ENCODE measurements at regions not wholly inside any gene's neighbourhood (a gene's known extent, or its start where the extent isn't known, plus 50 kb on each side); places are given as distances from the start of the nearest gene placed in this dataset.

DNA sequence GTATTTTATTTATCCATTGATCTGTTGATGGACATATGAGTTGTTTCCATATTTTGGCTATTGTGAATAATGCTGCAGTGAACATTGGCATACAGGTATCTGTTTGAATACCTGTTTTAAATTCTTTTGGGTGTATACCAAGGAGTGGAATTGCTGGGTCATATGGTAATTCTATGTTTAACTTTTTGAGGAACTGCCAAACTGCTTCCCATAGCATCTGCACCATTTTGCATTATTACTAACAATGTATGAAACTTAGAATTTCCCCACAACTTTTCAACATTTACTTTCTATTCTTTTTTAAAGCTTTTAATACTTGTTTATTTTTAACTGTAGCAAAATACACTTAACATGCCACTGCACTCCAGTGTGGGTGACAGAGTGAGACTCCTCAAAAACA, 57.0 kb upstream of the MSN start:
- Mint-ChIP-seq H3K27ac (no peak overlapping the region), H3K4me1 (ENCODE audit: low read depth) (peaks cover 47% of the 10 kb centered on the region), H3K36me3 (ENCODE audit: low read depth) (no peaks in the 10 kb centered on the region), H3K27me3 (ENCODE audit: low read depth) (no peaks in the 10 kb centered on the region), H3K9me3 (no peaks in the 10 kb centered on the region), H3K4me3 (no peak overlapping the region)
- CTCF ChIA-PET = no interaction called here
- no peak for DNase-seq
- intact Hi-C loops (cut with micrococcal nuclease) = no loop called here

DNA sequence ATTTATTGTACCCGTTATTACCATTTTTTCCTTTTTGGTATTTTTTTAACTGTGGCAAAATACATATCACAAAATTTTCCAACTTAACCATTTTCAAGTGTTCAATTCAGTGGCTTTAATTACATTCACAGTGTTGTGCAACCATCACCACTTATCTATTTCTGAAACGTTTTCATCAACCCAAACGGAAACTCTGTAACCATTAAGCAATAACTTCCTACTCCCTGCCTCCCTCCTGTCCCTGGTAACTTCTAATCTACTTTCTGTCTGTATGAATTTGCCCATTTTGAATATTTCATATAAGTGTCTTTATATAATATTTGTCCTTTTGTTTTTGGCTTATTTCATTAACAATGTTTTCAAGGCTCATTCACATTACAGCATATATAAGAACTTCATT, 57.4 kb upstream of the MSN start:
- H3K4me1 Mint-ChIP-seq (ENCODE audit: low read depth) = peaks cover 51% of the 10 kb centered on the region
- intact Hi-C loops (cut with micrococcal nuclease) = no loop called here
- no peaks in the 10 kb centered on the region for H3K9me3 Mint-ChIP-seq
- peak overlapping the region; percentile 31 for H3K27ac Mint-ChIP-seq
- H3K27me3 Mint-ChIP-seq (ENCODE audit: low read depth) = no peaks in the 10 kb centered on the region
- no peak overlapping the region for H3K4me3 Mint-ChIP-seq
- CTCF ChIA-PET = no interaction called here
- no peak for DNase-seq
- peaks cover 2% of the 10 kb centered on the region for H3K36me3 Mint-ChIP-seq (ENCODE audit: low read depth)

DNA sequence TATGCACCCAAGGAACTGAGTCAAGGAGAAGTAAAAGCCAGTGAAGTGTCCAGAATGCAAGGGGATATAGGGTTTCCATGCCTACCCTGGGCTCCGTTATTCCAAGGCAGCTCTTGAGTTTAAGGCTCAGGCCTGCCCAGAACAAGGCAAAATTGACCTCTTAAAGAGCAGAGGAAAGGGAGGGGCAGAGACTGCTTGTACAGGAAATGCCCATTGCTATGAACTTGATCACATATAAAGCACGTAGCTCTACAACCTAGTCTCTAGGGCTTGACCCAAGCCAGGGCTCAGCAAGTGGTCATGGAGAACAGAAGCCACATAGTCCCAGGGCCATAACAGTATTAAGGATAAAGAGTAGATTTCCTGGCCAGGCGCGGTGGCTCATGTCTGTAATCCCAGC, 58.2 kb upstream of the MSN start:
- no peaks in the 10 kb centered on the region for H3K27me3 Mint-ChIP-seq (ENCODE audit: low read depth)
- H3K27ac Mint-ChIP-seq = no peak overlapping the region
- CTCF ChIA-PET = interaction anchor here (1.7 kb wide), 1 partner anchor 13 kb away, joined by 6 read pairs; no protein-coding TSS in a partner anchor
- peaks cover 2% of the 10 kb centered on the region for H3K36me3 Mint-ChIP-seq (ENCODE audit: low read depth)
- no peak for DNase-seq
- intact Hi-C loops (cut with micrococcal nuclease) = loop anchor here (2.0 kb wide), 1 partner anchor 36 kb away; no protein-coding TSS in a partner anchor
- H3K9me3 Mint-ChIP-seq = no peaks in the 10 kb centered on the region
- H3K4me1 Mint-ChIP-seq (ENCODE audit: low read depth) = peaks cover 56% of the 10 kb centered on the region
- H3K4me3 Mint-ChIP-seq = no peak overlapping the region

DNA sequence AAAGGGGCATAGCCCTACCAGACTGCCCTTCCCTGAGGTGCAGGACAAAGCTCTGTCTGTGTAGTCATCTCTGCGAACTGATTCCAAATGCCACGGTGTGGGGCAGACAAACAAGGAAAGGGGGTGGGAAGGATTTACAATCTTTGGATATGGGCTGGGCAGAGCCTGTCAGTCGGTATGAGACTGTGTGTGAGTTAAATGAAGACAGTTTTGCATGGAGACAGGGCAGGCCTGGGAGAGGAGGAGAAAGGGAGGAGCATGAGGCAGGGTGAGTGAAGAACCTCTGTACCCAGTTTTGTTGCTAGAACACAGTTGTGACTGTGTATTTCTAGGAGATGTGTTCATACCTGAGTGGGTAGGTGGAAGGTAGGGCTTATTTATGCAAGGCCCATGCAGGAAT, 59.4 kb upstream of the MSN start:
- H3K27me3 Mint-ChIP-seq (ENCODE audit: low read depth) = no peaks in the 10 kb centered on the region
- no peak overlapping the region for H3K4me3 Mint-ChIP-seq
- H3K36me3 Mint-ChIP-seq (ENCODE audit: low read depth) = peaks cover 2% of the 10 kb centered on the region
- intact Hi-C loops (cut with micrococcal nuclease) = loop anchor here (2.0 kb wide), 1 partner anchor 37 kb away; no protein-coding TSS in a partner anchor
- peaks cover 59% of the 10 kb centered on the region for H3K4me1 Mint-ChIP-seq (ENCODE audit: low read depth)
- H3K9me3 Mint-ChIP-seq = no peaks in the 10 kb centered on the region
- CTCF ChIA-PET = interaction anchor here (1.7 kb wide), 1 partner anchor 12 kb away, joined by 6 read pairs; no protein-coding TSS in a partner anchor
- no peak for DNase-seq
- peak overlapping the region; percentile 41 for H3K27ac Mint-ChIP-seq

DNA sequence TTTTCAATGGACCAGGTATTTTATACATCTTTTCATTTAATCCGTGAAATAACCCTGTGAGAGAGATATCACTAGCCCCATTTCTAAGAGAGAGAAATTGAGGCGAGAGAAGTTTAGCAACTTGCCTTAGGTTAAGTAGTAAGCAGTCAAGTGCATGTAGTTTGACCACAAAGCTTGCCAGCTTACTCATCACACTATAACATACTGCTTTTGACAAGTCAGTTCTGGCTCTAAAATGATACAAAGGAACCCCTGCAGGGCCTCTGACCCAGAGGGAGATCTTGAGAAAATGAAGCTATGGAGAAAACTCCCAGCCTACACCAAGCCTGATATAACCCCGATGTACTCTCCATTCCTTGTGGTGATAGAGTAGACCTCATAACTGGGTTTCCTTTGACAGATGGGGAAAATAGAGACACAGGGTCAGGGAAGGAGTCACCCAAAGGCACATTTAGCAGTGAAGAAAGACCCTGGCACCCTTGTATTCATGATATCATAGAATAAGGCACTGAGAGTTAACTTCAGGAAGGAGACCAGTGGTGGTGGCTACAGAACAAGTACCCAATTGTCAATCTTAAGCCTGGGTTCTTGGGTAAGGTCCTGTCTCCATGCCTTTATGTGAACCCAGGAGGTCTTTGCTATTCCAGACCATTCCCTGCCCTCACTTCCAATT, 60.2 kb upstream of the MSN start:
- Mint-ChIP-seq H3K36me3 (ENCODE audit: low read depth) (peaks cover 2% of the 10 kb centered on the region), H3K9me3 (no peaks in the 10 kb centered on the region), H3K4me1 (ENCODE audit: low read depth) (peaks cover 66% of the 10 kb centered on the region), H3K27ac (peak overlapping the region; percentile 68), H3K4me3 (no peak overlapping the region), H3K27me3 (ENCODE audit: low read depth) (no peaks in the 10 kb centered on the region)
- peak; percentile 46 for DNase-seq
- intact Hi-C loops (cut with micrococcal nuclease) = loop anchor here (1.0 kb wide), 1 partner anchor 12 kb away; no protein-coding TSS in a partner anchor
- CTCF ChIA-PET = interaction anchor here (1.7 kb wide), 1 partner anchor 11 kb away, joined by 6 read pairs; no protein-coding TSS in a partner anchor

DNA sequence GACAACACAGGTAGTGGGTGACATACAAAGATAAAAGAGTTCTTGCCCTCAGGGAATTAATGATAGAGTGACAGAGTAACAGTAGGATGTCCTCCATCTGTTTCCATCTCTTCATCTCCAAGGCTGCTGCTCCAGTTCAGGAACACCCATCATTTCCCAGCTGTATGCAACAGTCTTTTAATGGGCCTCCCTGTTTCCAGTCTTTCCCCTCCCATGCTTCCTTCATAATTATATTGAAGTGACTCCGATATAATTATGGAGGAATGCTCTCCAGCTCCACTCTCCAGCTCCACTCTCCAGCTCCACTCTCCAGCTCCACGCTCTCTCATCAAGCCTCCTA, 65.3 kb upstream of the MSN start:
- CTCF ChIA-PET = interaction anchor here (0.8 kb wide), 1 partner anchor 225 kb away, joined by 3 read pairs; no protein-coding TSS in a partner anchor
- Mint-ChIP-seq H3K4me1 (ENCODE audit: low read depth) (peaks cover 74% of the 10 kb centered on the region), H3K4me3 (no peak overlapping the region)

DNA sequence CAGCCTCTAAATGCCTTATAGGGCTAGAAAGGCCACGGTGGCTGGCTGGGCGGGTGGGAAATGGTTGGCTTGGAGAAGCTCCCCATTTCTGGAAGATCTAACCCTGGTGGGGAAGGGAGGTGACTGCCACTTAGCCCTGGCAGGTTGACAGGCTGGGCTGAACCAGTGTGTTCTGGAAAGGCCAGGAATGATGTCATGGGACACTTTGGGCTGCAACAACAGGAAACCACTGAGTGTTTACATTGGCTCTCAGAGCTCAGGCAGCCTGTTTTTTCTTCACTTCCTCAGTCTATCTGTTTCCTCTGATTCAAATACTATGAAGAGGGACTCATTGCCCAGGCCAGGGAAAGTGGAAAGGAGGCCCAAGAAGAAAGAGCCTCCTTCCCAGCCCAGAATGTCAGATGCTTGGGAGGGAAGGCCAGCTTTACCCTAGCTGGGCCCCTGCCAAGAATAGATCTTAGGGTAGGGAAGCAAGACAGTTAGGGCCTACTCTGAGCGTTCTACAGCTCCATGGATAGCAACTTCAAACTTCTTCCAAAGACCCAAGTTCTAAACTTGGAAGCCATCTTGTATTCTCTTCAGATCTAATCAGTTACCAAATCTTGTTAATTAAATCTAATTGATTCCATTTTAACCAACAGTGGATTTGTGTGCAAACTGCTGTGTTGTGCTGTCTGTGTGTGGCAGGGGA, 65.8 kb upstream of the MSN start:
- H3K4me1 Mint-ChIP-seq (ENCODE audit: low read depth) = peaks cover 74% of the 10 kb centered on the region
- CTCF ChIA-PET = interaction anchor here (0.8 to 1.5 kb wide), 3 partner anchors 57 to 225 kb away, joined by 3 to 4 read pairs (median 3); no protein-coding TSS in a partner anchor
- no peaks in the 10 kb centered on the region for H3K9me3 Mint-ChIP-seq
- DNase-seq = peak; percentile 66
- H3K27me3 Mint-ChIP-seq (ENCODE audit: low read depth) = no peaks in the 10 kb centered on the region
- peaks cover 2% of the 10 kb centered on the region for H3K36me3 Mint-ChIP-seq (ENCODE audit: low read depth)
- intact Hi-C loops (cut with micrococcal nuclease) = loop anchor here (1.0 kb wide), 1 partner anchor 97 kb away; no protein-coding TSS in a partner anchor
- H3K4me3 Mint-ChIP-seq = peak overlapping the region; percentile 15
- peak overlapping the region; percentile 92 for H3K27ac Mint-ChIP-seq

More for the DNA sequence above, 65.3 kb upstream of the MSN start:
- Mint-ChIP-seq H3K27me3 (ENCODE audit: low read depth) (no peaks in the 10 kb centered on the region), H3K27ac (peak overlapping the region; percentile 92), H3K9me3 (no peaks in the 10 kb centered on the region), H3K36me3 (ENCODE audit: low read depth) (peaks cover 2% of the 10 kb centered on the region)
- no peak for DNase-seq
- intact Hi-C loops (cut with micrococcal nuclease) = no loop called here

DNA sequence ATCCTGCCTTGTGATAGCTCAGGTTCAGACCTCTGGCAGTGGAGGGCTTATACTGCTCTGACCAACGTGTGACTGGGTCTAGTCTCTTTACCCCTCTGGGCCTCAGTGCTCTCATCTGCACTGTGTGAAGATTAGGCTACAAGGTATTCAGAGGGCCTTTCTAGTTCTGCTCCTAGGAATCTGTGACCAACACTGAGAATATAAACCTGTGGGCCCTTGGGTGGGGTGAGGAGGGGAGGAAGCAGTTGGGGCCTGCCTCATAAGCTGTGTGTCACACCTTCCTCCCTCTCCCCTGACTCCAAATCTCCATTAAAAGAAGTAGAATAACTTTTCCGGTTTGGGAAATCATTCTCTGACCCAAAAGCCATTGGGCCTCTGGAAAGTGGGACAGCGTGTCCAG, 66.3 kb upstream of the MSN start:
- no peaks in the 10 kb centered on the region for H3K27me3 Mint-ChIP-seq (ENCODE audit: low read depth)
- peak overlapping the region; percentile 92 for H3K27ac Mint-ChIP-seq
- peaks cover 75% of the 10 kb centered on the region for H3K4me1 Mint-ChIP-seq (ENCODE audit: low read depth)
- peaks cover 2% of the 10 kb centered on the region for H3K36me3 Mint-ChIP-seq (ENCODE audit: low read depth)
- peak overlapping the region; percentile 15 for H3K4me3 Mint-ChIP-seq
- peak; percentile 42 for DNase-seq
- intact Hi-C loops (cut with micrococcal nuclease) = loop anchor here (1.0 kb wide), 1 partner anchor 97 kb away; no protein-coding TSS in a partner anchor
- CTCF ChIA-PET = interaction anchor here (0.8 to 1.5 kb wide), 3 partner anchors 57 to 226 kb away, joined by 3 to 4 read pairs (median 3); no protein-coding TSS in a partner anchor
- H3K9me3 Mint-ChIP-seq = no peaks in the 10 kb centered on the region

DNA sequence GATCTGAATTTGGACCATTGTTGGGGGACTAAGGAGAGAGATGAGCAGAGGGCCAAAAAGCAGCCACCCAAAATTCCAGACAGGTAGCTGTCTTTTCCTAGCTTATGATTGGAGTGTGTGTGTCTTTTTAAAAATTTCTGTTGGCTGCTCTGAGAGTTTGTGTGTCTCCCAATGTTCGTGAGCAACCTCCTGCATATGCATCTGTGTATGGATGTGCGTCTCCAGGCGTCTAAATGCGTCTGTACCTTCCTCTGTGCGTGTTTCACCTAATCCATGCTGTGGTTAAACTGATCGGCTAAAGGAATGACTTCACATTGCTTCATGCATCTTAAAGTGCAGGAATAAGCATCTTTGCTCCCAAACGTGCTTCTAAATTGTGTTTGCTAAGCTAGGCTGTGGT, 65.5 kb upstream of the LAS1L start:
- H3K9me3 Mint-ChIP-seq = no peaks in the 10 kb centered on the region
- H3K4me1 Mint-ChIP-seq (ENCODE audit: low read depth) = peaks cover 74% of the 10 kb centered on the region
- H3K36me3 Mint-ChIP-seq (ENCODE audit: low read depth) = no peaks in the 10 kb centered on the region
- CTCF ChIA-PET = interaction anchor here (1.5 kb wide), 1 partner anchor 69 kb away, joined by 4 read pairs; no protein-coding TSS in a partner anchor
- no peak for DNase-seq
- H3K4me3 Mint-ChIP-seq = no peak overlapping the region
- intact Hi-C loops (cut with micrococcal nuclease) = no loop called here
- no peaks in the 10 kb centered on the region for H3K27me3 Mint-ChIP-seq (ENCODE audit: low read depth)
- H3K27ac Mint-ChIP-seq = peak overlapping the region; percentile 92

DNA sequence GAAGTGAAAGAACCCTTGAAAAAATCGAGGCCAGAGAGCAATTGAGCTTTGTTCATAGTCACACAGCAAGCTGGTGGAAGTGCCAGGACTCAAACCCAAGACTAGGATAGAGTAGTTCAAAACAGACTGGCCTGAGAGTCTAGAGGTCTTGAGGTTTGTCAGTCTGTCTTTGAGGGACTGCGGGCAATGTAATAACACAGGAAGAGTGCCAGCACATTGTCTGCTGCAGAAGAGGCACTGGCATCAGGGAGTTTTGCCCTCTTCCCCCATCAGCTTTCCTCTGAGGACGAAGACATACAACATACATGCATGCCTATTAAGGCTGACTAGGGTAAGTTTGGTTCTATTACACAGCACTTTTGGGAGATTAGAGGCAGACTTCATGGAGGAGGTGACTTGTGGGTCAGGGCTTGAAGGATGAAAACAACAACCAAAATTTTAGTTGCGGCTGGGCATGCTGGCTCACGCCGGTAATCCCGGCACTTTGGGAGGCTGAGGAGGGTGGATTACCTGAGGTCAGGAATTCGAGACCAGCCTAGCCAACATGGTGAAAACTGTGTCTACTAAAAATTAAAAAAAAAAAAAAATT, 64.1 kb upstream of the LAS1L start:
- Mint-ChIP-seq H3K27me3 (ENCODE audit: low read depth) (no peaks in the 10 kb centered on the region), H3K36me3 (ENCODE audit: low read depth) (no peaks in the 10 kb centered on the region), H3K9me3 (no peaks in the 10 kb centered on the region), H3K4me3 (peak overlapping the region; percentile 73), H3K27ac (peak overlapping the region; percentile 86), H3K4me1 (ENCODE audit: low read depth) (peaks cover 75% of the 10 kb centered on the region)
- intact Hi-C loops (cut with micrococcal nuclease) = loop anchor here (5.0 to 10.0 kb wide), 2 partner anchors 404 to 1844 kb away; a partner anchor contains a TSS
- DNase-seq = peak; percentile 6
- CTCF ChIA-PET = no interaction called here

DNA sequence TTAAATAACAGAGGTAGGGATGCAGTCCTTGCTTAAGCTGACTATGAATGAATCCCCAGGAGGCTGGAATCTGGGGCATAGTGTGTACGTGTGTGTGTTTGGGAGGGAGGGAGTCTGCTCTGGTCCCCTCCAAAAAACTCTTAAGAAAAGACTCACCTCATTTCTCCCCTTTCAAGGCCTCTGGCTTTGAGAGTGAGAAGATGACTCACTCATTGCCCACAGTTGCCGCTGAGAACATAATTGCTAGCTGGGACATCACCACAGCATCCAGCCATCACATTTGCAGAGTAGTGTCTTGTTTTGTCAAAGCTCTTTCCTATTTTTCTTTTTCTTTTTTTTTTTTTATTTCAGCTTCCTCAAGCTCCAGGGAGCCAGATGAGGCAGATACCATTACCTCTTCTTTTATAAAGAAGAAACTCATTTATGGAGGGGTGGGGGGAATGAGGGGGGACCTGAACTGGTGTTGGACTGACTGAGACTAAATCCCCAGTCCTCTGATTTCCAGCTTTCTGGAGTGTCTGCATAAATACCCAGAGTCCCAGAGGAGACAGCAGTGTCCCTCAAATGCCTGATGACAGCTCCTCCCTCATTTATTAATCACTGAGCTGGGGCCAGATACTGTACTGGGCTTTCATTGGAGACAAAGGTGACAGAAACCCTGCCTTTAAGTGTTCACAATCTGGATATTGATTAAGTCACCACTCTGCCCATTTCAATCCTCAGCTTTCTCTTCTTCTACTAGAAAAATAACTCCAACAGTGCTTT, 61.9 kb upstream of the LAS1L start:
- intact Hi-C loops (cut with micrococcal nuclease) = loop anchor here (1.0 to 10.0 kb wide), 3 partner anchors 330 to 1842 kb away; a partner anchor contains a TSS
- DNase-seq = peak; percentile 73
- CTCF ChIA-PET = interaction anchor here (0.6 to 1.9 kb wide), 18 partner anchors 12 to 429 kb away, joined by 3 to 10 read pairs (median 4); partner anchors contain the start of gene MSN
- Mint-ChIP-seq H3K9me3 (no peaks in the 10 kb centered on the region), H3K4me3 (peak overlapping the region; percentile 39), H3K4me1 (ENCODE audit: low read depth) (peaks cover 57% of the 10 kb centered on the region), H3K27me3 (ENCODE audit: low read depth) (no peaks in the 10 kb centered on the region), H3K36me3 (ENCODE audit: low read depth) (no peaks in the 10 kb centered on the region), H3K27ac (peak overlapping the region; percentile 98)
